ENCODE measurements at regions not wholly inside any gene's neighbourhood (a gene's known extent, or its start where the extent isn't known, plus 50 kb on each side); places are given as distances from the start of the nearest gene placed in this dataset.
A peak's percentile ranks its signal among the peaks of the same experiment; 100 is the strongest.

DNA sequence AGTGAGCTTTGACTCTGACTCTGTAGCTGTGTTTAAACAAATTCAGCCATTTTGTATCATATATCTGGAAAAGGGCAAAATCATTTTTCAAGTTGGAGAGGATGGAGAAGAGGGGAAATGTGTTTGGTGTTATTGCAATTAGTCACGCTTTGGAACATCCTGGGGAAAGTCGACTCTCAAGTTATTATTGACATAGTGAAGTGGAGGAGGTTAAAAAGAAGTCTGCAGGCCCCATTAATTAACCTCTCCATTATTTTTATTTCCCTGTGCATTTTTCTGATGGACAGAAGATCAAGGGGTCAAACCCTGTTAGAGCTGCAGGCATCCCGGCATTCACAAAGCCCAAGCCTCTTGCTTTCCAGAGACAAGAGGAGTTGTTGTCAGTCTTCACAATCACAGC, 132.6 kb downstream of the TEX36 start:
- TF ChIP-seq, protein P1, sequence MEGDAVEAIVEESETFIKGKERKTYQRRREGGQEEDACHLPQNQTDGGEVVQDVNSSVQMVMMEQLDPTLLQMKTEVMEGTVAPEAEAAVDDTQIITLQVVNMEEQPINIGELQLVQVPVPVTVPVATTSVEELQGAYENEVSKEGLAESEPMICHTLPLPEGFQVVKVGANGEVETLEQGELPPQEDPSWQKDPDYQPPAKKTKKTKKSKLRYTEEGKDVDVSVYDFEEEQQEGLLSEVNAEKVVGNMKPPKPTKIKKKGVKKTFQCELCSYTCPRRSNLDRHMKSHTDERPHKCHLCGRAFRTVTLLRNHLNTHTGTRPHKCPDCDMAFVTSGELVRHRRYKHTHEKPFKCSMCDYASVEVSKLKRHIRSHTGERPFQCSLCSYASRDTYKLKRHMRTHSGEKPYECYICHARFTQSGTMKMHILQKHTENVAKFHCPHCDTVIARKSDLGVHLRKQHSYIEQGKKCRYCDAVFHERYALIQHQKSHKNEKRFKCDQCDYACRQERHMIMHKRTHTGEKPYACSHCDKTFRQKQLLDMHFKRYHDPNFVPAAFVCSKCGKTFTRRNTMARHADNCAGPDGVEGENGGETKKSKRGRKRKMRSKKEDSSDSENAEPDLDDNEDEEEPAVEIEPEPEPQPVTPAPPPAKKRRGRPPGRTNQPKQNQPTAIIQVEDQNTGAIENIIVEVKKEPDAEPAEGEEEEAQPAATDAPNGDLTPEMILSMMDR (IDR thresholded peaks at IDR 0.05; ENCODE audit: control extremely low read depth, extremely low read depth): no peak
- Histone ChIP-seq H3K27ac (ENCODE audit: low read depth in 1 of 2, low read length in 1 of 2) (no peak overlapping the region), H3K9ac (ENCODE audit: insufficient read depth in 1 of 2, low read length in 2 of 2) (no peak overlapping the region), H3K4me3 (no peak overlapping the region), H3K9me3 (ENCODE audit: control insufficient read depth in 4 of 4, insufficient read depth in 3 of 4, low read length in 3 of 4) (peaks cover 0 to 16% (median 4%) of the 10 kb centered on the region in 4 donors), H3K4me1 (ENCODE audit: control insufficient read depth in 5 of 5, insufficient read depth in 5 of 5, low read length in 5 of 5) (peaks cover 0 to 6% (median 0%) of the 10 kb centered on the region in 5 donors), H3K36me3 (ENCODE audit: control insufficient read depth in 4 of 4, insufficient read depth in 4 of 4, low read length in 4 of 4) (no peaks in the 10 kb centered on the region), H3K27me3 (ENCODE audit: control insufficient read depth in 3 of 3, insufficient read depth in 3 of 3, low read length in 2 of 3) (no peaks in the 10 kb centered on the region)
- WGBS, 2 donors: 43 to 59% methylated on average over 3 of the region's 3 CpGs
- ATAC-seq (ENCODE audit: insufficient read depth, low FRiP score) (no peak), DNase-seq (no peak)

DNA sequence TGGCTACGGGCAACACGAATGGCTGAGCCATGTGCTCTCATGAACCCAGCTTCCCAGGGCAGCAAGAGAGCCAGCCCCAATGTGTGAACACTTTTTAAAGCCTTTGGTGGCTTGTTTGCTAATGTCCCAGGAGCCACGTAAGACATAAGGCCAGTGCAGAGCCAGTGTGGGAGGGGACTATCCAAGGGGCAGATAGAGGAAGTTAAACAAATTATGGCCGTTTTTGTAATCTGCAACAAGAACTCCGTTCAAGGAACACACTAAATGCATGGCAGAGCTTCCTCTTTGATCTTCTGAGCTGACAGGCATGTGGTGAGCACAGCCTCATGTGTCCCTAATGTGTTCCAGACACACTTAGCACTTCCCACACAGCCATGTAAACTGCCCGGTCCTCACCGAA, 133.3 kb downstream of the TEX36 start:
- H3K9ac ChIP-seq (ENCODE audit: insufficient read depth in 1 of 2, low read length in 2 of 2): no peak overlapping the region
- no peak overlapping the region for H3K27ac ChIP-seq (ENCODE audit: low read depth in 1 of 2, low read length in 1 of 2)
- H3K27me3 ChIP-seq (ENCODE audit: control insufficient read depth in 3 of 3, insufficient read depth in 3 of 3, low read length in 2 of 3): no peaks in the 10 kb centered on the region
- H3K9me3 ChIP-seq (ENCODE audit: control insufficient read depth in 4 of 4, insufficient read depth in 3 of 4, low read length in 3 of 4): peaks cover 0 to 16% (median 4%) of the 10 kb centered on the region in 4 donors
- TF ChIP-seq, protein P1 (IDR thresholded peaks at IDR 0.05; ENCODE audit: control extremely low read depth, extremely low read depth): no peak
- ATAC-seq (ENCODE audit: insufficient read depth, low FRiP score): no peak
- peak in 1 of 3 donors; percentile 46 for DNase-seq
- WGBS, 2 donors: 56% methylated on average over 7 of the region's 7 CpGs
- peaks cover 0 to 6% (median 0%) of the 10 kb centered on the region in 5 donors for H3K4me1 ChIP-seq (ENCODE audit: control insufficient read depth in 5 of 5, insufficient read depth in 5 of 5, low read length in 5 of 5)
- H3K4me3 ChIP-seq: no peak overlapping the region
- no peaks in the 10 kb centered on the region for H3K36me3 ChIP-seq (ENCODE audit: control insufficient read depth in 4 of 4, insufficient read depth in 4 of 4, low read length in 4 of 4)

DNA sequence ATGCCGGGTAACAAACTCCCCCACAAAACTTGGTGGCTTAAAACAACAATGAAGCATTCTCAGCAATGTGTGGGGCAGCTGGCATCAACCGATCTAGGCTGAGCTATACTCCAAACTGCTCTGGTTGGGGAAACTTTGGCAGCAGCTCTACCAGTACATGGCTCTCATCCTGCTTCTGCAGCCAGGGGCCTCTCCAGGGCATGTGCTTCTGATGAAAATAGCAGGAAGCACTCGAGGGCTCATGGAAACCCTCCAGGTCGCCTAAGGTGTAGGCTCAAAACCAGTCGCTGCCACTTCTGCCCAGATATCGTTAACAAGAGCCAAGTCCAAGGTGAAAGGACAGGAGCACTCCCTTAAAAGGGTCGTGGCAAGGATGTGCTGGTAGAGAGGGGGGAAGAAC, 134.1 kb downstream of the TEX36 start:
- no peak for ATAC-seq (ENCODE audit: insufficient read depth, low FRiP score)
- WGBS, 2 donors: 70 to 85% methylated on average over 7 of the region's 7 CpGs
- H3K27ac ChIP-seq (ENCODE audit: low read depth in 1 of 2, low read length in 1 of 2): no peak overlapping the region
- H3K36me3 ChIP-seq (ENCODE audit: control insufficient read depth in 4 of 4, insufficient read depth in 4 of 4, low read length in 4 of 4): no peaks in the 10 kb centered on the region
- no peaks in the 10 kb centered on the region for H3K27me3 ChIP-seq (ENCODE audit: control insufficient read depth in 3 of 3, insufficient read depth in 3 of 3, low read length in 2 of 3)
- H3K4me3 ChIP-seq: no peak overlapping the region
- DNase-seq: no peak
- no peak overlapping the region for H3K9ac ChIP-seq (ENCODE audit: insufficient read depth in 1 of 2, low read length in 2 of 2)
- peaks cover 0 to 14% (median 4%) of the 10 kb centered on the region in 4 donors for H3K9me3 ChIP-seq (ENCODE audit: control insufficient read depth in 4 of 4, insufficient read depth in 3 of 4, low read length in 3 of 4)
- H3K4me1 ChIP-seq (ENCODE audit: control insufficient read depth in 5 of 5, insufficient read depth in 5 of 5, low read length in 5 of 5): peaks cover 0 to 6% (median 0%) of the 10 kb centered on the region in 5 donors
- TF ChIP-seq, protein P1 (IDR thresholded peaks at IDR 0.05; ENCODE audit: control extremely low read depth, extremely low read depth): no peak

DNA sequence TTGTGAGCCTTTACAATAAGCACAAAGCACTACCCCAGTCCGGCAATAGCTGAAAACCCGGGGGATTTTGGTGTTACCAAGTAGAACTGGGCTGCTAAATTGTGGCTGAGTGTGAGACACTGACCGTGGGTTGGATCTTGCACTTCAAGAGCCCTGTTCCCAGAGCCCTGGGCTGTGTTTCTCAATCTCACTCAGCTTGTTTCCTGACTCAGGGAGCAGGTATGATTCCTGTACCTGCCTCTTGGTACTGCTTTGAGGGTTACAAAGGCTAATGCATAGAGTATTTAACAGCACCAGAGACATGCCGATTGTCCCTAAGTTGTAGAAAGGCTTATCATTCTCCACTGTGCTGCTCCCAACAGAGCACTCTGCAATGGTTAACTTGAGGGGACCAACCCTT, 134.6 kb downstream of the TEX36 start:
- Histone ChIP-seq H3K9me3 (ENCODE audit: control insufficient read depth in 4 of 4, insufficient read depth in 3 of 4, low read length in 3 of 4) (peaks cover 0 to 14% (median 4%) of the 10 kb centered on the region in 4 donors), H3K27ac (ENCODE audit: low read depth in 1 of 2, low read length in 1 of 2) (no peak overlapping the region), H3K4me3 (no peak overlapping the region), H3K36me3 (ENCODE audit: control insufficient read depth in 4 of 4, insufficient read depth in 4 of 4, low read length in 4 of 4) (no peaks in the 10 kb centered on the region), H3K4me1 (ENCODE audit: control insufficient read depth in 5 of 5, insufficient read depth in 5 of 5, low read length in 5 of 5) (peaks cover 0 to 6% (median 0%) of the 10 kb centered on the region in 5 donors), H3K27me3 (ENCODE audit: control insufficient read depth in 3 of 3, insufficient read depth in 3 of 3, low read length in 2 of 3) (no peaks in the 10 kb centered on the region), H3K9ac (ENCODE audit: insufficient read depth in 1 of 2, low read length in 2 of 2) (no peak overlapping the region)
- TF ChIP-seq, protein P1 (IDR thresholded peaks at IDR 0.05; ENCODE audit: control extremely low read depth, extremely low read depth): no peak
- DNase-seq (no peak), ATAC-seq (ENCODE audit: insufficient read depth, low FRiP score) (no peak)
- WGBS, 2 donors: 86 to 93% methylated on average over 4 of the region's 4 CpGs
